Activated CD8-positive, alpha-beta T cell treated with anti-CD3 and anti-CD28 coated beads for 36 hours (primary cell): ENCODE measurements at regions not wholly inside any gene's neighbourhood (a gene's known extent, or its start where the extent isn't known, plus 50 kb on each side); places are given as distances from the start of the nearest gene placed in this dataset.

Experiments used
- ATAC-seq: fragments of 200-7000 bp; cut with Tn5 transposase; one replicate; pipeline ENCODE4 v1.10.0; 2021; ENCODE audit warnings: mild to moderate bottlenecking, moderate library complexity
- CTCF ChIA-PET: fragments of 350-600 bp; sonication (Branson Sonifier 250); formaldehyde crosslinking; loops from one replicate; lab custom pipeline; 2021; ENCODE audit warnings: antibody characterized with exemption; lab: Charles Lee
- POLR2A ChIA-PET: fragments of 350-600 bp; sonication (Branson Sonifier 250); formaldehyde crosslinking; loops from one replicate; lab custom pipeline; 2021; ENCODE audit warnings: antibody characterized with exemption; lab: Charles Lee
- DNase-seq: peaks from one replicate; pipeline ENCODE4 v3.0.0-alpha.2; 2020
- H3K27ac Mint-ChIP-seq: one replicate; pipeline ENCODE4 v1.8.0; 2021; ENCODE audit warnings: mild to moderate bottlenecking, mixed read lengths
- H3K27me3 Mint-ChIP-seq: one replicate; pipeline ENCODE4 v1.8.0; 2021; ENCODE audit warnings: mixed read lengths
- H3K36me3 Mint-ChIP-seq: one replicate; pipeline ENCODE4 v1.8.0; 2021; ENCODE audit warnings: low read depth, mixed read lengths
- H3K4me1 Mint-ChIP-seq: one replicate; pipeline ENCODE4 v1.8.0; 2021; ENCODE audit warnings: low read depth, mixed read lengths
- H3K4me3 Mint-ChIP-seq: one replicate; pipeline ENCODE4 v1.8.0; 2021; ENCODE audit warnings: mild to moderate bottlenecking, moderate library complexity, mixed read lengths
- H3K9me3 Mint-ChIP-seq: one replicate; pipeline ENCODE4 v1.8.0; 2021; ENCODE audit warnings: mixed read lengths
- CTCF ChIP-seq: fragments of 200-600 bp; IDR thresholded peaks from one replicate; pipeline ENCODE4 v1.8.0; 2022; ENCODE audit warnings: antibody characterized with exemption, mild to moderate bottlenecking
- intact Hi-C: fragments of 100-400 bp; cut with micrococcal nuclease; formaldehyde crosslinking; loops from one replicate; pipeline ENCODE4 v1.10.0; 2022

DNA sequence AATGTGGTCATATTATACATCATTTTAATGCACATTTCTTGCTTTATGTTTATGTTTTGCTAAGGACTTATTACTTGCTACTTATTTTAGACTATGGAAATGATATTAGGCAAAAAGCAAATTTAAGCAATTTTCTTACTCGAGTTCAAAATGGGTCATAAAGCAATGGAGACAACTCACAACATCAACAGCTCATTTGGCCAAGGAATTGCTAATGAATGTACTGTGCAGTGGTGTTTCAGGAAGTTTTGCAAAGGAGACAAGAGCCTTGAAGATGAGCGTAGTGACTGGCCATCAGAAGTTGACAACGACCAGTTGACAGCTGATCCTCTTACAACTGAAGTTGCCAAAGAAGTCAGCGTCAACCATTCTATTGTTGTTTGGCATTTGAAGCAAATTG lies 831.8 kb upstream of the SEL1L start:
- no peak for ATAC-seq
- peaks cover 5% of the 10 kb centered on the region for H3K9me3 Mint-ChIP-seq
- POLR2A ChIA-PET: no interaction called here

DNA sequence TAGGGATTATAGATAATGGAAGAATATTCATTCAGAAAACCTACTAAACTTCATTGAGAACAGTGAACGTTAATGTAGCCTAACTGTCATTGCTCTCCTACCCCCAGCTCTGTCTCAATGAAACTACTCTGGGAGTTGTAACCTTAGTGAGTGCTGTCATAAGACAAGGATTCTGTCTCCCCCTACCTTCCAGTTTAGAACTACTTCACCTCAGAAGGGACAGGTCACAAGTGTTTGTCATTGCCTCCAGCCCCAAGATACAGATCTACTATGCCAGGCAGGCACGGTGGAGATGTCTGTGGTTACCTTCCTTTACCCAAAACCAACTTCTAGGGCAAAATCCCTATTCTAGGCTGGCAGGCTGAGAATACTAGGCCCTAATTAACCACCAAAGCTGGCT lies 833.1 kb upstream of the SEL1L start:
- H3K27ac Mint-ChIP-seq: no peak overlapping the region
- no peak for DNase-seq
- no peak for ATAC-seq
- intact Hi-C loops: no loop called here
- ChIA-PET POLR2A (no interaction called here), CTCF (interaction anchor here (1.5 kb wide), 1 partner anchor 10 kb away, joined by 4 read pairs; no protein-coding TSS in a partner anchor)
- H3K4me3 Mint-ChIP-seq: no peak overlapping the region
- TF ChIP-seq CTCF: no peak
- no peaks in the 10 kb centered on the region for H3K27me3 Mint-ChIP-seq
- peaks cover 5% of the 10 kb centered on the region for H3K9me3 Mint-ChIP-seq
- no peaks in the 10 kb centered on the region for H3K4me1 Mint-ChIP-seq
- H3K36me3 Mint-ChIP-seq: no peaks in the 10 kb centered on the region

More for the DNA sequence above, 831.8 kb upstream of the SEL1L start:
- CTCF ChIA-PET: no interaction called here
- Mint-ChIP-seq H3K27ac (no peak overlapping the region), H3K27me3 (no peaks in the 10 kb centered on the region), H3K4me1 (no peaks in the 10 kb centered on the region), H3K4me3 (no peak overlapping the region), H3K36me3 (no peaks in the 10 kb centered on the region)
- intact Hi-C loops: no loop called here
- DNase-seq: no peak
- TF ChIP-seq CTCF: no peak

- no peak overlapping the region for H3K4me3 Mint-ChIP-seq
- ATAC-seq (no peak), DNase-seq (no peak)
- ChIA-PET POLR2A (no interaction called here), CTCF (no interaction called here)
- peaks cover 8% of the 10 kb centered on the region for H3K9me3 Mint-ChIP-seq
- H3K36me3 Mint-ChIP-seq: no peaks in the 10 kb centered on the region
- no peak for TF ChIP-seq CTCF
- H3K27me3 Mint-ChIP-seq: no peaks in the 10 kb centered on the region
- intact Hi-C loops: no loop called here
- H3K27ac Mint-ChIP-seq: no peak overlapping the region
- no peaks in the 10 kb centered on the region for H3K4me1 Mint-ChIP-seq
Measured at GRCh38 chr14:82379291-82379690, 845.6 kb upstream of the SEL1L start.

DNA sequence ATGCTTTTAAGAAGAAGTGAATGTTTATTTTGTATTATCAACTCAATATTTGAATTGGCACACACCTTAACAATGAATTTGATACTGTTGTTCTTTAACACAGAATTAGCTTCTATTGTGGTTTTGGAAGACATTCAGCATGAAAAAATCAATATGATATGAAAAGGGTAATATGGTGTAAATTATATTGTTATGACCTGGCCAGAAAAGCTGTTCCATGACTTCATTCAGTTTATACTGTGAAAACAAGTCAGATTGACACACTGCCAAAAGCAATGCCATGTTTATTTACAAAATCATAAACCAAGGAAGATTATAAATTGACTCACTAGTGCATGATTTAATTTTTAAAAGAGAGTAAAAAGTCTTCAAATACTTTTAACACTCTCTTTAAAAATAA lies 851.4 kb upstream of the SEL1L start:
- no peak overlapping the region for H3K4me3 Mint-ChIP-seq
- H3K4me1 Mint-ChIP-seq: no peaks in the 10 kb centered on the region
- no peaks in the 10 kb centered on the region for H3K36me3 Mint-ChIP-seq
- peaks cover 8% of the 10 kb centered on the region for H3K9me3 Mint-ChIP-seq
- no peak for TF ChIP-seq CTCF
- ChIA-PET POLR2A (no interaction called here), CTCF (no interaction called here)
- intact Hi-C loops: no loop called here
- no peak for ATAC-seq
- H3K27ac Mint-ChIP-seq: no peak overlapping the region
- no peaks in the 10 kb centered on the region for H3K27me3 Mint-ChIP-seq
- no peak for DNase-seq

- Mint-ChIP-seq H3K36me3 (no peaks in the 10 kb centered on the region), H3K4me1 (no peaks in the 10 kb centered on the region), H3K9me3 (peaks cover 10% of the 10 kb centered on the region), H3K27me3 (no peaks in the 10 kb centered on the region), H3K4me3 (no peak overlapping the region), H3K27ac (no peak overlapping the region)
- DNase-seq (no peak), ATAC-seq (no peak)
- CTCF ChIA-PET: no interaction called here
- TF ChIP-seq CTCF: no peak
- POLR2A ChIA-PET: no interaction called here
- intact Hi-C loops: no loop called here
Measured at GRCh38 chr14:82387699-82388098, 854.0 kb upstream of the SEL1L start.
